DOHH2 (cell line): ENCODE measurements at regions not wholly inside any gene's neighbourhood (a gene's known extent, or its start where the extent isn't known, plus 50 kb on each side); places are given as distances from the start of the nearest gene placed in this dataset.

Experiments
- CTCF ChIP-seq: fragments of 200-600 bp; sonication (generic); IDR thresholded peaks from one replicate; pipeline ENCODE4 v1.5.1; 2014; ENCODE audit warnings: antibody characterized with exemption, mild to moderate bottlenecking, low read depth, low read length; ENCODE audit not compliant: poor library complexity, severe bottlenecking
- EZH2phosphoT487 ChIP-seq: fragments of 200-600 bp; sonication (generic); IDR thresholded peaks from 2 replicates; pipeline ENCODE4 v1.6.1; 2017; ENCODE audit warnings: borderline replicate concordance, mild to moderate bottlenecking, antibody characterized with exemption, low read length, moderate library complexity, mixed read lengths

GRCh38 chr13:34103854-34104253 lies 285.9 kb downstream of the RFC3 start:
- TF ChIP-seq EZH2phosphoT487 (no peak), CTCF (no peak)
